ENCODE measurements at regions not wholly inside any gene's neighbourhood (a gene's known extent, or its start where the extent isn't known, plus 50 kb on each side); places are given as distances from the start of the nearest gene placed in this dataset.

DNA sequence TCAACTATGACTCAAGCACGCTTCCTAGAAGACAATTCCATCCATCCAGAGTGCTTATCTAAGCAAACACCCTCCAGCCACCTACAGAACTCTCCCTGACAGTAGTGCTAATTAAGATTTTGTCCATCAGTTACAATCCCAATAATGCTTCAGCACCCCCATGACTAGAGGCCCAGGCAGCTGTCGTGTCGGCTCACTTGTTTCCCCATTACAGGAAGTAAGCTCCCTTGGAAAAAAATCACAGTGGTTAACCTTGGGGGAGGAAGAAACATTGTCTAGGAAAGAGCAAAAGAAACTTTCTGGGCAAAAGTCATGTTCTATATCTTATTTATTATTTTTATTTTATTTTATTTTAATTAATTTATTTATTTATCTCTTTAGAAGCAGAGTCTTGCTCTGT is 108.8 kb upstream of the LPAR1 start:
- no peak for TF ChIP-seq POLR2AphosphoS5 (IDR thresholded peaks at IDR 0.05)
- TF ChIP-seq, protein P1, sequence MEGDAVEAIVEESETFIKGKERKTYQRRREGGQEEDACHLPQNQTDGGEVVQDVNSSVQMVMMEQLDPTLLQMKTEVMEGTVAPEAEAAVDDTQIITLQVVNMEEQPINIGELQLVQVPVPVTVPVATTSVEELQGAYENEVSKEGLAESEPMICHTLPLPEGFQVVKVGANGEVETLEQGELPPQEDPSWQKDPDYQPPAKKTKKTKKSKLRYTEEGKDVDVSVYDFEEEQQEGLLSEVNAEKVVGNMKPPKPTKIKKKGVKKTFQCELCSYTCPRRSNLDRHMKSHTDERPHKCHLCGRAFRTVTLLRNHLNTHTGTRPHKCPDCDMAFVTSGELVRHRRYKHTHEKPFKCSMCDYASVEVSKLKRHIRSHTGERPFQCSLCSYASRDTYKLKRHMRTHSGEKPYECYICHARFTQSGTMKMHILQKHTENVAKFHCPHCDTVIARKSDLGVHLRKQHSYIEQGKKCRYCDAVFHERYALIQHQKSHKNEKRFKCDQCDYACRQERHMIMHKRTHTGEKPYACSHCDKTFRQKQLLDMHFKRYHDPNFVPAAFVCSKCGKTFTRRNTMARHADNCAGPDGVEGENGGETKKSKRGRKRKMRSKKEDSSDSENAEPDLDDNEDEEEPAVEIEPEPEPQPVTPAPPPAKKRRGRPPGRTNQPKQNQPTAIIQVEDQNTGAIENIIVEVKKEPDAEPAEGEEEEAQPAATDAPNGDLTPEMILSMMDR (IDR thresholded peaks at IDR 0.05; ENCODE audit: poor library complexity, severe bottlenecking): no peak
- no peak for TF ChIP-seq EZH2 (IDR thresholded peaks at IDR 0.05; ENCODE audit: borderline replicate concordance, insufficient read depth, low read length, poor library complexity, severe bottlenecking)
- TF ChIP-seq TAF1 (IDR thresholded peaks at IDR 0.05; ENCODE audit: low read depth): no peak
- no peak for TF ChIP-seq MXI1 (conservative IDR thresholded peaks at IDR 0.05; ENCODE audit: poor library complexity, severe bottlenecking)
- TF ChIP-seq EP300 (conservative IDR thresholded peaks at IDR 0.05; ENCODE audit: poor library complexity, severe bottlenecking): no peak
- TF ChIP-seq SMC3 (conservative IDR thresholded peaks at IDR 0.05; ENCODE audit: poor library complexity): no peak
- TF ChIP-seq RAD21 (conservative IDR thresholded peaks at IDR 0.05): no peak
- TF ChIP-seq, protein P2, sequence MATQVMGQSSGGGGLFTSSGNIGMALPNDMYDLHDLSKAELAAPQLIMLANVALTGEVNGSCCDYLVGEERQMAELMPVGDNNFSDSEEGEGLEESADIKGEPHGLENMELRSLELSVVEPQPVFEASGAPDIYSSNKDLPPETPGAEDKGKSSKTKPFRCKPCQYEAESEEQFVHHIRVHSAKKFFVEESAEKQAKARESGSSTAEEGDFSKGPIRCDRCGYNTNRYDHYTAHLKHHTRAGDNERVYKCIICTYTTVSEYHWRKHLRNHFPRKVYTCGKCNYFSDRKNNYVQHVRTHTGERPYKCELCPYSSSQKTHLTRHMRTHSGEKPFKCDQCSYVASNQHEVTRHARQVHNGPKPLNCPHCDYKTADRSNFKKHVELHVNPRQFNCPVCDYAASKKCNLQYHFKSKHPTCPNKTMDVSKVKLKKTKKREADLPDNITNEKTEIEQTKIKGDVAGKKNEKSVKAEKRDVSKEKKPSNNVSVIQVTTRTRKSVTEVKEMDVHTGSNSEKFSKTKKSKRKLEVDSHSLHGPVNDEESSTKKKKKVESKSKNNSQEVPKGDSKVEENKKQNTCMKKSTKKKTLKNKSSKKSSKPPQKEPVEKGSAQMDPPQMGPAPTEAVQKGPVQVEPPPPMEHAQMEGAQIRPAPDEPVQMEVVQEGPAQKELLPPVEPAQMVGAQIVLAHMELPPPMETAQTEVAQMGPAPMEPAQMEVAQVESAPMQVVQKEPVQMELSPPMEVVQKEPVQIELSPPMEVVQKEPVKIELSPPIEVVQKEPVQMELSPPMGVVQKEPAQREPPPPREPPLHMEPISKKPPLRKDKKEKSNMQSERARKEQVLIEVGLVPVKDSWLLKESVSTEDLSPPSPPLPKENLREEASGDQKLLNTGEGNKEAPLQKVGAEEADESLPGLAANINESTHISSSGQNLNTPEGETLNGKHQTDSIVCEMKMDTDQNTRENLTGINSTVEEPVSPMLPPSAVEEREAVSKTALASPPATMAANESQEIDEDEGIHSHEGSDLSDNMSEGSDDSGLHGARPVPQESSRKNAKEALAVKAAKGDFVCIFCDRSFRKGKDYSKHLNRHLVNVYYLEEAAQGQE (IDR thresholded peaks at IDR 0.05; ENCODE audit: borderline replicate concordance): no peak

Data from neural cell (in vitro differentiated cells).